ENCODE measurements at regions not wholly inside any gene's neighbourhood (a gene's known extent, or its start where the extent isn't known, plus 50 kb on each side); places are given as distances from the start of the nearest gene placed in this dataset.

- no peak for TF ChIP-seq CTCF (IDR thresholded peaks at IDR 0.05)
- TF ChIP-seq POLR2A (IDR thresholded peaks at IDR 0.05; ENCODE audit: low read depth), result no peak
- TF ChIP-seq EP300 (IDR thresholded peaks at IDR 0.05), result no peak
- TF ChIP-seq POLR2AphosphoS5 (IDR thresholded peaks at IDR 0.05), result no peak
These were observed 67.3 kb downstream of the SYNE3 start for GRCh38 chr14:95449131-95449530.
